GM12878 (cell line): ENCODE measurements at regions not wholly inside any gene's neighbourhood (a gene's known extent, or its start where the extent isn't known, plus 50 kb on each side); places are given as distances from the start of the nearest gene placed in this dataset.
"Not testable (repeated sequence)": the region's sequence is repeated elsewhere in the genome, so short reads cannot be mapped to it uniquely, and the experiment has no call there.

Experiments
- ATAC-seq: fragments of 200-7000 bp; cut with Tn5 transposase; 3 replicates; pipeline ENCODE4 v1.9.1; 2020; ENCODE audit warnings: mild to moderate bottlenecking, moderate library complexity
- BruUV-seq: library from RNA; stranded (reverse); fragments of 400-500 nt; replicated peaks from 2 replicates; lab custom pipeline; 2021; lab: Mats Ljungman, UMichigan
- CTCF ChIA-PET: fragments of 300-600 bp; sonication (Branson Sonifier 250); formaldehyde crosslinking; extraction: SDS; loops from one replicate; lab custom pipeline; 2021; ENCODE audit warnings: inconsistent platforms; lab: Yijun Ruan, JAX
- POLR2A ChIA-PET: fragments of 350-600 bp; formaldehyde crosslinking; extraction: SDS; loops from one replicate; lab custom pipeline; 2021; ENCODE audit warnings: inconsistent platforms; lab: Charles Lee
- RAD21 ChIA-PET: fragments of 300-600 bp; sonication (Branson Sonifier 250); formaldehyde crosslinking; loops from one replicate; lab custom pipeline; 2023; ENCODE audit warnings: antibody characterized with exemption; ENCODE audit not compliant: unreplicated experiment; lab: Charles Lee
- SMC1A ChIA-PET: fragments of 300-600 bp; sonication (Branson Sonifier 250); formaldehyde crosslinking; loops from one replicate; lab custom pipeline; 2023; ENCODE audit not compliant: unreplicated experiment, uncharacterized antibody; lab: Charles Lee
- DNase-seq: peaks from one replicate; pipeline ENCODE4 v3.0.0-alpha.2; 2011; ENCODE audit warnings: low read depth, low spot score
- FAIRE-seq: peaks from 3 replicates; lab custom pipeline; 2011; peaks lifted over from hg19 to GRCh38; lab: Jason Lieb, UNC
- H2AFZ ChIP-seq: 2 replicates; pipeline ENCODE4 v1.6.0; 2011; ENCODE audit warnings: low read depth, low read length, control low read depth; ENCODE audit not compliant: control insufficient read depth
- H3K27ac ChIP-seq: 2 replicates; pipeline ENCODE4 v1.5.1; 2011; ENCODE audit warnings: control low read depth; ENCODE audit not compliant: control insufficient read depth, insufficient read depth
- H3K27me3 ChIP-seq, 2 experiments: replicated peaks in 1 of 2; 2 replicates each; pipeline versions ENCODE4 v1.6.0 to v1.6.1; 2011; ENCODE audit warnings: low read length in 1 of 2; ENCODE audit not compliant: control insufficient read depth in 2 of 2, insufficient read depth in 2 of 2
- H3K36me3 ChIP-seq, 2 experiments: 2 replicates each; pipeline ENCODE4 v1.5.1; 2011; ENCODE audit warnings: low read length in 1 of 2; ENCODE audit not compliant: control insufficient read depth in 2 of 2, insufficient read depth in 2 of 2
- H3K4me1 ChIP-seq: 2 replicates; pipeline ENCODE4 v1.6.1; 2011; ENCODE audit warnings: mild to moderate bottlenecking, low read length, moderate library complexity, mixed read lengths; ENCODE audit not compliant: control insufficient read depth, insufficient read depth
- H3K4me2 ChIP-seq: 2 replicates; pipeline ENCODE4 v1.6.0; 2011; ENCODE audit warnings: control low read depth; ENCODE audit not compliant: control insufficient read depth, insufficient read depth
- H3K4me3 ChIP-seq: fragments of 200-600 bp; sonication (generic); 2 replicates; pipeline ENCODE4 v1.5.1; 2016
- H3K79me2 ChIP-seq: 2 replicates; pipeline ENCODE4 v1.6.0; 2011; ENCODE audit warnings: low read length; ENCODE audit not compliant: control insufficient read depth, insufficient read depth
- H3K9ac ChIP-seq: 2 replicates; pipeline ENCODE4 v1.8.0; 2011; ENCODE audit warnings: low read length, control low read depth, mixed read lengths; ENCODE audit not compliant: control insufficient read depth, insufficient read depth
- H3K9me3 ChIP-seq: replicated peaks from 3 replicates; pipeline ENCODE4 v1.5.1; 2011; ENCODE audit warnings: mild to moderate bottlenecking, low read length; ENCODE audit not compliant: control insufficient read depth, insufficient read depth
- H4K20me1 ChIP-seq: 2 replicates; pipeline ENCODE4 v1.6.0; 2011; ENCODE audit not compliant: control insufficient read depth, insufficient read depth
- ATF3 ChIP-seq: IDR thresholded peaks from 2 replicates; pipeline ENCODE4 v1.6.1; 2011; ENCODE audit warnings: low read depth, mild to moderate bottlenecking, low read length, moderate library complexity, borderline replicate concordance; ENCODE audit errors: extremely low read depth
- BCL11A ChIP-seq: IDR thresholded peaks from 2 replicates; pipeline ENCODE4 v1.6.1; 2011; ENCODE audit warnings: low read depth, low read length
- CREM ChIP-seq: IDR thresholded peaks from 2 replicates; pipeline ENCODE4 v1.6.1; 2014; ENCODE audit warnings: antibody characterized with exemption, low read depth
- JUNB ChIP-seq: IDR thresholded peaks from 2 replicates; pipeline ENCODE4 v1.6.1; 2016; ENCODE audit warnings: antibody characterized with exemption, mild to moderate bottlenecking
- KDM1A ChIP-seq: fragments of 200-600 bp; sonication (generic); IDR thresholded peaks from 2 replicates; pipeline ENCODE4 v1.6.1; 2016; ENCODE audit warnings: borderline replicate concordance
- KLF5 ChIP-seq: fragments of 450-650 bp; IDR thresholded peaks from 2 replicates; pipeline ENCODE4 v1.6.1; 2014; ENCODE audit warnings: mild to moderate bottlenecking; ENCODE audit not compliant: partially characterized antibody
- MTA3 ChIP-seq: IDR thresholded peaks from 2 replicates; pipeline ENCODE4 v1.6.1; 2012; ENCODE audit warnings: low read length, inconsistent platforms, borderline replicate concordance
- NFYA ChIP-seq: IDR thresholded peaks from 2 replicates; pipeline ENCODE4 v1.6.1; 2011; ENCODE audit warnings: low read depth, mild to moderate bottlenecking, low read length, improper control_type of control experiment, borderline replicate concordance
- NFYB ChIP-seq: IDR thresholded peaks from 2 replicates; pipeline ENCODE4 v1.6.1; 2011; ENCODE audit warnings: low read depth, mild to moderate bottlenecking, low read length, improper control_type of control experiment, moderate library complexity; ENCODE audit not compliant: insufficient read depth
- NR2F1 ChIP-seq: fragments of 450-650 bp; conservative IDR thresholded peaks from 2 replicates; pipeline ENCODE4 v1.6.1; 2017; ENCODE audit warnings: mild to moderate bottlenecking
- NRF1 ChIP-seq: conservative IDR thresholded peaks from 2 replicates; pipeline ENCODE4 v1.6.1; 2011; ENCODE audit warnings: mild to moderate bottlenecking, low read depth, low read length, improper control_type of control experiment
- RAD51 ChIP-seq: fragments of 450-650 bp; IDR thresholded peaks from 2 replicates; pipeline ENCODE4 v1.6.1; 2016; ENCODE audit warnings: moderate library complexity, mild to moderate bottlenecking, inconsistent platforms
- RUNX3 ChIP-seq: IDR thresholded peaks from 2 replicates; pipeline ENCODE4 v1.6.1; 2012; ENCODE audit warnings: low read length, inconsistent platforms
- SIN3A ChIP-seq: IDR thresholded peaks from 2 replicates; pipeline ENCODE4 v1.6.1; 2012; ENCODE audit warnings: low read depth, low read length, improper control_type of control experiment
- SIX5 ChIP-seq: IDR thresholded peaks from 2 replicates; pipeline ENCODE4 v1.6.1; 2011; ENCODE audit warnings: mild to moderate bottlenecking, low read depth, low read length, moderate library complexity; ENCODE audit not compliant: severe bottlenecking
- SMC3 ChIP-seq: IDR thresholded peaks from 2 replicates; pipeline ENCODE4 v1.6.1; 2011; ENCODE audit warnings: low read length, improper control_type of control experiment, borderline replicate concordance
- WGBS: methylation state at CpG from one replicate; pipeline ENCODE4 v1.1.6; 2016; ENCODE audit warnings: low lambda C conversion rate; ENCODE audit not compliant: insufficient replicate concordance, insufficient coverage; ENCODE audit errors: missing lambda C conversion rate; 5-methylcytosine and 5-hydroxymethylcytosine counted together
- in situ Hi-C: fragments of 300-500 bp; cut with MboI; formaldehyde crosslinking; loops from 9 replicates; pipeline ENCODE4 v1.14.3; 2018; ENCODE audit warnings: mixed read lengths
- intact Hi-C: fragments of 100-400 bp; cut with micrococcal nuclease; formaldehyde crosslinking; loops from one replicate; pipeline ENCODE4 v1.14.2; 2022; ENCODE audit not compliant: unreplicated experiment
- TF ChIP-seq, protein P1 (sequence below), 3 experiments: IDR thresholded peaks in 2 of 3; conservative IDR thresholded peaks in 1 of 3; 2 replicates each; pipeline ENCODE4 v1.5.1; 2011; ENCODE audit warnings: low read depth in 3 of 3, low read length in 3 of 3, mild to moderate bottlenecking in 3 of 3, control low read depth in 2 of 3, moderate library complexity in 2 of 3, inconsistent platforms in 1 of 3, mixed read lengths in 1 of 3; ENCODE audit not compliant: control insufficient read depth in 2 of 3, insufficient read depth in 1 of 3; ENCODE audit errors: extremely low read depth in 1 of 3

GRCh38 chr6:6986344-6986743 lies 121.4 kb upstream of the RREB1 start (continued):
- TF ChIP-seq KDM1A, result no peak
- TF ChIP-seq, all 136 proteins: peak for 0

DNA sequence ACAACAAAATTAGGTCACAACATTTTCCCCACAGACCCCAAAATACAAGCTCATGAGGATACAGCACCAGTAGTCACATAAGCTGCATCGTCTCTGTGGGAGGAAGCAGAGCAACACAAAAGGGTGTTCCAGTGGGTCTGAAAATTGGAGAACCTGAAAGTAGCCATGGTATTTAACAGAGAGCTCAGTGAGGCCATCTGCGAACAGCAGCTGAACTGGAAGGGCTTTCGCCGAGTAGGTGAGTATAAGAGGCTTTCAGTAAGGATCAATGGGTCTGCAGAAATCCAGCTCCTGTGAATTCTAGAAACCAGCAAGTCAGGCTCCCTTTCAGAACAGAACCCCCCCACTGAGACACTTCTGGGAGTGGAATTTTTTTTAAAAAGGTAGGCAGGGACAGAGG lies 120.0 kb upstream of the RREB1 start:
- CTCF ChIA-PET, result no interaction called here
- no peak for TF ChIP-seq MTA3
- TF ChIP-seq RAD51, result no peak
- no peak for TF ChIP-seq JUNB
- TF ChIP-seq ATF3, result no peak
- no peak for TF ChIP-seq CREM
- no peak for TF ChIP-seq BCL11A
- TF ChIP-seq SIN3A, result no peak
- no peak for TF ChIP-seq SMC3
- TF ChIP-seq NFYB, result no peak
- no peak for TF ChIP-seq SIX5
- TF ChIP-seq NR2F1, result no peak
- no peak for TF ChIP-seq NFYA
- TF ChIP-seq, protein P1, sequence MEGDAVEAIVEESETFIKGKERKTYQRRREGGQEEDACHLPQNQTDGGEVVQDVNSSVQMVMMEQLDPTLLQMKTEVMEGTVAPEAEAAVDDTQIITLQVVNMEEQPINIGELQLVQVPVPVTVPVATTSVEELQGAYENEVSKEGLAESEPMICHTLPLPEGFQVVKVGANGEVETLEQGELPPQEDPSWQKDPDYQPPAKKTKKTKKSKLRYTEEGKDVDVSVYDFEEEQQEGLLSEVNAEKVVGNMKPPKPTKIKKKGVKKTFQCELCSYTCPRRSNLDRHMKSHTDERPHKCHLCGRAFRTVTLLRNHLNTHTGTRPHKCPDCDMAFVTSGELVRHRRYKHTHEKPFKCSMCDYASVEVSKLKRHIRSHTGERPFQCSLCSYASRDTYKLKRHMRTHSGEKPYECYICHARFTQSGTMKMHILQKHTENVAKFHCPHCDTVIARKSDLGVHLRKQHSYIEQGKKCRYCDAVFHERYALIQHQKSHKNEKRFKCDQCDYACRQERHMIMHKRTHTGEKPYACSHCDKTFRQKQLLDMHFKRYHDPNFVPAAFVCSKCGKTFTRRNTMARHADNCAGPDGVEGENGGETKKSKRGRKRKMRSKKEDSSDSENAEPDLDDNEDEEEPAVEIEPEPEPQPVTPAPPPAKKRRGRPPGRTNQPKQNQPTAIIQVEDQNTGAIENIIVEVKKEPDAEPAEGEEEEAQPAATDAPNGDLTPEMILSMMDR (IDR thresholded peaks at IDR 0.05 in 2 of 3, conservative IDR thresholded peaks at IDR 0.05 in 1 of 3; ENCODE audit: control insufficient read depth in 2 of 3, extremely low read depth in 1 of 3, insufficient read depth in 1 of 3, low read depth in 3 of 3, low read length in 3 of 3), result no peak
- no peak for TF ChIP-seq KLF5
- no peak for TF ChIP-seq NRF1
- no peak for TF ChIP-seq RUNX3
- TF ChIP-seq, all 136 proteins: peak for 0
- intact Hi-C loops (no loop called here), in situ Hi-C loops (no loop called here)
- no peak overlapping the region for H3K4me2 ChIP-seq
- WGBS, result 72% methylated on average over 4 of the region's 4 CpGs
- POLR2A ChIA-PET, result no interaction called here
- no peaks in the 10 kb centered on the region for H3K27me3 ChIP-seq
- no peak for FAIRE-seq
- no peaks in the 10 kb centered on the region for H3K36me3 ChIP-seq
- no peaks in the 10 kb centered on the region for H4K20me1 ChIP-seq
- no peak overlapping the region for H3K4me3 ChIP-seq
- no peak overlapping the region for H2AFZ ChIP-seq
- no peak overlapping the region for H3K27ac ChIP-seq
- RAD21 ChIA-PET, result no interaction called here
- no peaks in the 10 kb centered on the region for H3K4me1 ChIP-seq
- SMC1A ChIA-PET, result interaction anchor here (0.6 to 1.3 kb wide), 2 partner anchors 59 to 99 kb away, joined by 3 read pairs; no protein-coding TSS in a partner anchor
- no peaks in the 10 kb centered on the region for H3K9me3 ChIP-seq
- BruUV-seq, result no TSS peak
- no peak overlapping the region for H3K9ac ChIP-seq
- no peak for ATAC-seq
- no peak for DNase-seq
- no peaks in the 10 kb centered on the region for H3K79me2 ChIP-seq

GRCh38 chr6:6990059-6990458 lies 117.7 kb upstream of the RREB1 start:
- H3K4me2 ChIP-seq, CTCF ChIA-PET, H3K9me3 ChIP-seq, DNase-seq, RAD21 ChIA-PET, H3K27ac ChIP-seq, H3K79me2 ChIP-seq, in situ Hi-C loops, POLR2A ChIA-PET, H3K27me3 ChIP-seq, SMC1A ChIA-PET, H3K36me3 ChIP-seq, H3K4me3 ChIP-seq, ATAC-seq, H3K4me1 ChIP-seq, intact Hi-C loops, BruUV-seq, H4K20me1 ChIP-seq, FAIRE-seq, H3K9ac ChIP-seq, H2AFZ ChIP-seq: not testable (repeated sequence)
- 67% methylated on average over 4 of the region's 4 CpGs for WGBS
